GM12878 (cell line): ENCODE measurements at regions not wholly inside any gene's neighbourhood (a gene's known extent, or its start where the extent isn't known, plus 50 kb on each side); places are given as distances from the start of the nearest gene placed in this dataset.

Experiments
- ATAC-seq: fragments of 200-7000 bp; cut with Tn5 transposase; 3 replicates; pipeline ENCODE4 v1.9.1; 2020; ENCODE audit warnings: mild to moderate bottlenecking, moderate library complexity
- BruUV-seq: library from RNA; stranded (reverse); fragments of 400-500 nt; replicated peaks from 2 replicates; lab custom pipeline; 2021; lab: Mats Ljungman, UMichigan
- CTCF ChIA-PET: fragments of 300-600 bp; sonication (Branson Sonifier 250); formaldehyde crosslinking; extraction: SDS; loops from one replicate; lab custom pipeline; 2021; ENCODE audit warnings: inconsistent platforms; lab: Yijun Ruan, JAX
- POLR2A ChIA-PET: fragments of 350-600 bp; formaldehyde crosslinking; extraction: SDS; loops from one replicate; lab custom pipeline; 2021; ENCODE audit warnings: inconsistent platforms; lab: Charles Lee
- RAD21 ChIA-PET: fragments of 300-600 bp; sonication (Branson Sonifier 250); formaldehyde crosslinking; loops from one replicate; lab custom pipeline; 2023; ENCODE audit warnings: antibody characterized with exemption; ENCODE audit not compliant: unreplicated experiment; lab: Charles Lee
- SMC1A ChIA-PET: fragments of 300-600 bp; sonication (Branson Sonifier 250); formaldehyde crosslinking; loops from one replicate; lab custom pipeline; 2023; ENCODE audit not compliant: unreplicated experiment, uncharacterized antibody; lab: Charles Lee
- DNase-seq: peaks from one replicate; pipeline ENCODE4 v3.0.0-alpha.2; 2011; ENCODE audit warnings: low read depth, low spot score
- FAIRE-seq: peaks from 3 replicates; lab custom pipeline; 2011; peaks lifted over from hg19 to GRCh38; lab: Jason Lieb, UNC
- H2AFZ ChIP-seq: 2 replicates; pipeline ENCODE4 v1.6.0; 2011; ENCODE audit warnings: low read depth, low read length, control low read depth; ENCODE audit not compliant: control insufficient read depth
- H3K27ac ChIP-seq: 2 replicates; pipeline ENCODE4 v1.5.1; 2011; ENCODE audit warnings: control low read depth; ENCODE audit not compliant: control insufficient read depth, insufficient read depth
- H3K27me3 ChIP-seq, 2 experiments: replicated peaks in 1 of 2; 2 replicates each; pipeline versions ENCODE4 v1.6.0 to v1.6.1; 2011; ENCODE audit warnings: low read length in 1 of 2; ENCODE audit not compliant: control insufficient read depth in 2 of 2, insufficient read depth in 2 of 2
- H3K36me3 ChIP-seq, 2 experiments: 2 replicates each; pipeline ENCODE4 v1.5.1; 2011; ENCODE audit warnings: low read length in 1 of 2; ENCODE audit not compliant: control insufficient read depth in 2 of 2, insufficient read depth in 2 of 2
- H3K4me1 ChIP-seq: 2 replicates; pipeline ENCODE4 v1.6.1; 2011; ENCODE audit warnings: mild to moderate bottlenecking, low read length, moderate library complexity, mixed read lengths; ENCODE audit not compliant: control insufficient read depth, insufficient read depth
- H3K4me2 ChIP-seq: 2 replicates; pipeline ENCODE4 v1.6.0; 2011; ENCODE audit warnings: control low read depth; ENCODE audit not compliant: control insufficient read depth, insufficient read depth
- H3K4me3 ChIP-seq: fragments of 200-600 bp; sonication (generic); 2 replicates; pipeline ENCODE4 v1.5.1; 2016
- H3K79me2 ChIP-seq: 2 replicates; pipeline ENCODE4 v1.6.0; 2011; ENCODE audit warnings: low read length; ENCODE audit not compliant: control insufficient read depth, insufficient read depth
- H3K9ac ChIP-seq: 2 replicates; pipeline ENCODE4 v1.8.0; 2011; ENCODE audit warnings: low read length, control low read depth, mixed read lengths; ENCODE audit not compliant: control insufficient read depth, insufficient read depth
- H3K9me3 ChIP-seq: replicated peaks from 3 replicates; pipeline ENCODE4 v1.5.1; 2011; ENCODE audit warnings: mild to moderate bottlenecking, low read length; ENCODE audit not compliant: control insufficient read depth, insufficient read depth
- H4K20me1 ChIP-seq: 2 replicates; pipeline ENCODE4 v1.6.0; 2011; ENCODE audit not compliant: control insufficient read depth, insufficient read depth
- ATF7 ChIP-seq: fragments of 450-650 bp; IDR thresholded peaks from 2 replicates; pipeline ENCODE4 v1.6.1; 2016; ENCODE audit warnings: low read depth, mild to moderate bottlenecking
- CEBPB ChIP-seq, 2 experiments: fragments of 150-350 bp in 1 of 2; IDR thresholded peaks; 2 replicates each; pipeline ENCODE4 v1.6.1; 2012 to 2014; ENCODE audit warnings: low read depth in 2 of 2, low read length in 2 of 2, borderline replicate concordance in 1 of 2, inconsistent platforms in 1 of 2
- DPF2 ChIP-seq: fragments of 450-650 bp; IDR thresholded peaks from 2 replicates; pipeline ENCODE4 v1.6.1; 2017; ENCODE audit warnings: mild to moderate bottlenecking
- EGR1 ChIP-seq, 2 experiments: IDR thresholded peaks; 1 replicate in 1 of 2; 2 replicates in 1 of 2; pipeline ENCODE4 v1.6.1; 2011 to 2012; ENCODE audit warnings: low read depth in 2 of 2, low read length in 2 of 2, borderline replicate concordance in 1 of 2, mild to moderate bottlenecking in 1 of 2, moderate library complexity in 1 of 2
- HCFC1 ChIP-seq: fragments of 150-350 bp; IDR thresholded peaks from 2 replicates; pipeline ENCODE4 v1.6.1; 2014; ENCODE audit warnings: low read length
- HDAC6 ChIP-seq: fragments of 200-600 bp; sonication (generic); IDR thresholded peaks from one replicate; pipeline ENCODE4 v1.8.0; 2017; ENCODE audit warnings: antibody characterized with exemption; ENCODE audit not compliant: unreplicated experiment
- MAX ChIP-seq: IDR thresholded peaks from 2 replicates; pipeline ENCODE4 v1.6.1; 2012; ENCODE audit warnings: low read depth, low read length, improper control_type of control experiment
- MTA3 ChIP-seq: IDR thresholded peaks from 2 replicates; pipeline ENCODE4 v1.6.1; 2012; ENCODE audit warnings: low read length, inconsistent platforms, borderline replicate concordance
- NFYB ChIP-seq: IDR thresholded peaks from 2 replicates; pipeline ENCODE4 v1.6.1; 2011; ENCODE audit warnings: low read depth, mild to moderate bottlenecking, low read length, improper control_type of control experiment, moderate library complexity; ENCODE audit not compliant: insufficient read depth
- RUNX3 ChIP-seq: IDR thresholded peaks from 2 replicates; pipeline ENCODE4 v1.6.1; 2012; ENCODE audit warnings: low read length, inconsistent platforms
- SMARCA5 ChIP-seq: fragments of 450-650 bp; IDR thresholded peaks from 2 replicates; pipeline ENCODE4 v1.6.1; 2017; ENCODE audit warnings: mild to moderate bottlenecking
- TCF3 ChIP-seq: IDR thresholded peaks from 2 replicates; pipeline ENCODE4 v1.6.1; 2012; ENCODE audit warnings: low read depth, mild to moderate bottlenecking, low read length, borderline replicate concordance; ENCODE audit not compliant: insufficient read depth
- ZNF217 ChIP-seq: fragments of 450-650 bp; IDR thresholded peaks from 2 replicates; pipeline ENCODE4 v1.6.1; 2017; ENCODE audit warnings: antibody characterized with exemption, mild to moderate bottlenecking
- ZNF384 ChIP-seq: IDR thresholded peaks from 2 replicates; pipeline ENCODE4 v1.6.1; 2012; ENCODE audit warnings: low read depth, mild to moderate bottlenecking, low read length, improper control_type of control experiment, borderline replicate concordance
- WGBS: methylation state at CpG from one replicate; pipeline ENCODE4 v1.1.6; 2016; ENCODE audit warnings: low lambda C conversion rate; ENCODE audit not compliant: insufficient replicate concordance, insufficient coverage; ENCODE audit errors: missing lambda C conversion rate; 5-methylcytosine and 5-hydroxymethylcytosine counted together
- in situ Hi-C: fragments of 300-500 bp; cut with MboI; formaldehyde crosslinking; loops from 9 replicates; pipeline ENCODE4 v1.14.3; 2018; ENCODE audit warnings: mixed read lengths
- intact Hi-C: fragments of 100-400 bp; cut with micrococcal nuclease; formaldehyde crosslinking; loops from one replicate; pipeline ENCODE4 v1.14.2; 2022; ENCODE audit not compliant: unreplicated experiment

GRCh38 chr2:144030791-144031190 lies 489.1 kb downstream of the ZEB2 start:
- no peak for FAIRE-seq
- H3K36me3 ChIP-seq, result no peaks in the 10 kb centered on the region
- SMC1A ChIA-PET, result interaction anchor here (0.5 to 1.2 kb wide), 2 partner anchors 16 to 373 kb away, joined by 3 to 4 read pairs; no protein-coding TSS in a partner anchor
- RAD21 ChIA-PET, result no interaction called here
- no TSS peak for BruUV-seq
- in situ Hi-C loops (no loop called here), intact Hi-C loops (no loop called here)
- H3K4me1 ChIP-seq, result no peaks in the 10 kb centered on the region
- no peak for ATAC-seq
- CTCF ChIA-PET, result no interaction called here
- H3K4me3 ChIP-seq, result no peak overlapping the region
- no peak overlapping the region for H3K9ac ChIP-seq
- H3K27ac ChIP-seq, result no peak overlapping the region
- no peaks in the 10 kb centered on the region for H4K20me1 ChIP-seq
- no peak overlapping the region for H2AFZ ChIP-seq
- H3K9me3 ChIP-seq, result no peaks in the 10 kb centered on the region
- 79% methylated on average over 5 of the region's 5 CpGs for WGBS
- TF ChIP-seq MAX (no peak), DPF2 (no peak), HCFC1 (no peak), TCF3 (no peak), MTA3 (no peak)
- H3K79me2 ChIP-seq, result no peaks in the 10 kb centered on the region
- H3K27me3 ChIP-seq, result no peaks in the 10 kb centered on the region
- DNase-seq, result no peak
- POLR2A ChIA-PET, result no interaction called here
- no peak overlapping the region for H3K4me2 ChIP-seq

GRCh38 chr2:144027593-144027992 lies 492.3 kb downstream of the ZEB2 start:
- Histone ChIP-seq H3K4me3 (no peak overlapping the region), H3K79me2 (no peaks in the 10 kb centered on the region), H3K27me3 (no peaks in the 10 kb centered on the region), H3K9ac (no peak overlapping the region), H4K20me1 (no peaks in the 10 kb centered on the region), H3K4me1 (no peaks in the 10 kb centered on the region), H3K36me3 (no peaks in the 10 kb centered on the region), H3K9me3 (no peaks in the 10 kb centered on the region), H3K27ac (no peak overlapping the region), H2AFZ (no peak overlapping the region), H3K4me2 (no peak overlapping the region)
- DNase-seq, result no peak
- no peak for FAIRE-seq
- ChIA-PET POLR2A (no interaction called here), RAD21 (no interaction called here), SMC1A (interaction anchor here (0.9 to 1.3 kb wide), 2 partner anchors 17 to 158 kb away, joined by 3 read pairs; no protein-coding TSS in a partner anchor), CTCF (no interaction called here)
- intact Hi-C loops, result no loop called here
- in situ Hi-C loops, result no loop called here
- WGBS, result 75% methylated on average over 4 of the region's 4 CpGs
- TF ChIP-seq ZNF217, result no peak
- TF ChIP-seq EGR1 (IDR thresholded peaks at IDR 0.05; ENCODE audit: borderline replicate concordance in 1 of 2, low read depth in 2 of 2, low read length in 2 of 2), result no peak
- TF ChIP-seq RUNX3, result no peak
- TF ChIP-seq SMARCA5, result no peak
- no peak for TF ChIP-seq ZNF384
- TF ChIP-seq ATF7, result no peak
- no peak for TF ChIP-seq CEBPB (IDR thresholded peaks at IDR 0.05; ENCODE audit: borderline replicate concordance in 1 of 2, low read depth in 2 of 2, low read length in 2 of 2)
- TF ChIP-seq NFYB, result no peak
- no peak for TF ChIP-seq HDAC6
- no peak for ATAC-seq
- BruUV-seq, result no TSS peak
